CD14-positive monocyte (primary cell): ENCODE measurements at regions not wholly inside any gene's neighbourhood (a gene's known extent, or its start where the extent isn't known, plus 50 kb on each side); places are given as distances from the start of the nearest gene placed in this dataset. TPM values are rescaled to one million over a fixed set of nuclear protein-coding genes. Genes with fewer than 3 reads are reported as not detected.
"Not testable (repeated sequence)": the region's sequence is repeated elsewhere in the genome, so short reads cannot be mapped to it uniquely, and the experiment has no call there.

Experiments
- DNase-seq, 3 donors: peaks; one replicate each; pipeline ENCODE4 v3.0.0-alpha.2; 2011 to 2022
- H2AFZ ChIP-seq: 2 replicates; pipeline ENCODE4 v1.6.0; 2012; ENCODE audit warnings: mild to moderate bottlenecking, low read depth, low read length, inconsistent platforms; ENCODE audit not compliant: insufficient read depth, poor library complexity, severe bottlenecking
- H3K27ac ChIP-seq, 2 donors: 1 replicate in 1 of 2; 2 replicates in 1 of 2; pipeline ENCODE4 v1.5.1; 2012 to 2013; ENCODE audit warnings: low read length in 2 of 2, control low read depth in 1 of 2, inconsistent platforms in 1 of 2, low read depth in 1 of 2, mild to moderate bottlenecking in 1 of 2
- H3K27me3 ChIP-seq, 2 donors: one replicate each; pipeline versions ENCODE4 v1.6.0 to v1.6.1; 2011 to 2013; ENCODE audit warnings: low read length in 2 of 2; ENCODE audit not compliant: control insufficient read depth in 2 of 2, insufficient read depth in 2 of 2
- H3K36me3 ChIP-seq, 2 donors: replicated peaks in 1 of 2; 1 replicate in 1 of 2; 2 replicates in 1 of 2; pipeline versions ENCODE4 v1.5.1 to v1.6.1; 2012 to 2013; ENCODE audit warnings: low read length in 2 of 2, control low read depth in 1 of 2, inconsistent platforms in 1 of 2, mild to moderate bottlenecking in 1 of 2; ENCODE audit not compliant: insufficient read depth in 2 of 2, control insufficient read depth in 1 of 2
- H3K4me1 ChIP-seq, 2 donors: 1 replicate in 1 of 2; 2 replicates in 1 of 2; pipeline versions ENCODE4 v1.5.1 to v1.6.1; 2012 to 2013; ENCODE audit warnings: low read length in 2 of 2, control low read depth in 1 of 2, inconsistent platforms in 1 of 2, mild to moderate bottlenecking in 1 of 2, moderate library complexity in 1 of 2; ENCODE audit not compliant: insufficient read depth in 2 of 2, control insufficient read depth in 1 of 2
- H3K4me2 ChIP-seq: replicated peaks from 2 replicates; pipeline ENCODE3; 2012; ENCODE audit warnings: low read length, moderate library complexity, mild to moderate bottlenecking; ENCODE audit not compliant: poor library complexity, severe bottlenecking; ENCODE audit errors: extremely low read depth
- H3K4me3 ChIP-seq, 3 experiments: fragments of 200-600 bp in 1 of 3; sonication (generic) in 1 of 3; replicated peaks in 1 of 3; 1 replicate in 2 of 3; 2 replicates in 1 of 3; pipeline ENCODE4 v1.5.1; 2011 to 2013; ENCODE audit warnings: low read length in 3 of 3, mild to moderate bottlenecking in 3 of 3, control low read depth in 2 of 3, low read depth in 2 of 3, inconsistent platforms in 1 of 3, moderate library complexity in 1 of 3
- H3K79me2 ChIP-seq: 2 replicates; pipeline ENCODE4 v1.6.0; 2012; ENCODE audit warnings: mild to moderate bottlenecking, control low read depth, inconsistent platforms, low read length, moderate library complexity; ENCODE audit not compliant: insufficient read depth
- H3K9ac ChIP-seq: 2 replicates; pipeline ENCODE4 v1.6.0; 2017; ENCODE audit warnings: low read length, mild to moderate bottlenecking; ENCODE audit not compliant: insufficient read depth, poor library complexity, severe bottlenecking
- H3K9me3 ChIP-seq, 2 donors: replicated peaks in 1 of 2; 1 replicate in 1 of 2; 2 replicates in 1 of 2; pipeline versions ENCODE4 v1.5.1 to v1.6.1; 2012 to 2013; ENCODE audit warnings: low read length in 2 of 2, control low read depth in 1 of 2; ENCODE audit not compliant: control insufficient read depth in 1 of 2, insufficient read depth in 1 of 2
- H4K20me1 ChIP-seq: 2 replicates; pipeline ENCODE4 v1.6.0; 2012; ENCODE audit warnings: mild to moderate bottlenecking, low read length, control low read depth, moderate library complexity; ENCODE audit not compliant: insufficient read depth
- H3K27ac Mint-ChIP-seq, 7 donors: one replicate each; pipeline ENCODE4 v1.8.0; 2020; ENCODE audit warnings: mild to moderate bottlenecking in 7 of 7, mixed read lengths in 7 of 7, moderate library complexity in 6 of 7, inconsistent platforms in 2 of 7
- H3K27me3 Mint-ChIP-seq, 3 donors: one replicate each; pipeline ENCODE4 v1.8.0; 2021 to 2022; ENCODE audit warnings: low read depth in 3 of 3, mild to moderate bottlenecking in 3 of 3, mixed read lengths in 3 of 3, moderate library complexity in 3 of 3, inconsistent platforms in 1 of 3
- H3K36me3 Mint-ChIP-seq, 2 donors: one replicate each; pipeline ENCODE4 v1.8.0; 2020; ENCODE audit warnings: mixed read lengths in 2 of 2, inconsistent platforms in 1 of 2, mild to moderate bottlenecking in 1 of 2
- H3K4me1 Mint-ChIP-seq: one replicate; pipeline ENCODE4 v1.8.0; 2020; ENCODE audit warnings: mild to moderate bottlenecking, mixed read lengths
- H3K4me3 Mint-ChIP-seq, 2 donors: one replicate each; pipeline ENCODE4 v1.8.0; 2020; ENCODE audit warnings: mild to moderate bottlenecking in 2 of 2, mixed read lengths in 2 of 2, moderate library complexity in 1 of 2
- H3K9me3 Mint-ChIP-seq, 7 donors: one replicate each; pipeline ENCODE4 v1.8.0; 2020 to 2022; ENCODE audit warnings: mixed read lengths in 7 of 7, mild to moderate bottlenecking in 6 of 7, moderate library complexity in 6 of 7, inconsistent platforms in 2 of 7
- WGBS: methylation state at CpG from one replicate; pipeline ENCODE4 v1.1.5; 2013; ENCODE audit warnings: missing lambda C conversion rate; ENCODE audit not compliant: insufficient coverage; 5-methylcytosine and 5-hydroxymethylcytosine counted together
- intact Hi-C, 2 donors: fragments of 100-400 bp; cut with micrococcal nuclease; formaldehyde crosslinking; loops; one replicate each; pipeline versions ENCODE4 v1.15.0 to v1.15.1; 2023
- small RNA-seq: library from RNA; depleted of rRNA; stranded (forward); fragments of <200 nt; gene quantifications from one replicate; pipeline ENCODE3, GENCODE V24; 2012; ENCODE audit warnings: low read depth; ENCODE audit not compliant: insufficient read length

DNA sequence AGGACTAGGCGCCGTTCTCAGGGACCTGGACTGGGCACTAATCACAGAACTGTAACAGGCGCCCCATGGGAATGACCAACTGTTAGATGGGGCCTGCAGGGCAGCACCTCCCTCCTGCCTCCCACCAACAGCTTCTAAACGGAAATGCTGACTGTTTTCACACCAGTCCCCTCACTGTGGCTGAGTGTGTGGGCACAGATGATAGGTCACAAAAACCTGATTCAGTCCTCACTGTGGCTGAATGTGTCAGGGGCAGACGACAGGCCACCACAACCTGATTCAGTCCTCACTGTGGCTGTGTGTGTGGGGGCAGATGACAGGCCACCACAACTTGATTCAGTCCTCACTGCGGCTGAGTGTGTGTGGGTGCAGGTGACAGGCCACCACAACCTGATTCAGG is 1499.9 kb upstream of the USP9Y start:
- H3K4me1 Mint-ChIP-seq, DNase-seq, H3K4me2 ChIP-seq, H3K4me3 ChIP-seq, H4K20me1 ChIP-seq, H3K27ac Mint-ChIP-seq, H3K36me3 Mint-ChIP-seq, H3K27ac ChIP-seq, H3K4me1 ChIP-seq, H3K4me3 Mint-ChIP-seq, H3K79me2 ChIP-seq, H3K27me3 ChIP-seq, H2AFZ ChIP-seq, H3K27me3 Mint-ChIP-seq, H3K9ac ChIP-seq, intact Hi-C loops, H3K36me3 ChIP-seq, H3K9me3 Mint-ChIP-seq: not testable (repeated sequence)
- H3K9me3 ChIP-seq: peaks cover 0 to 15% of the 10 kb centered on the region in 2 donors
- WGBS: no CpG with 5 or more reads among the region's 6 CpGs

- H3K27me3 Mint-ChIP-seq, H3K36me3 Mint-ChIP-seq, intact Hi-C loops, H3K4me3 Mint-ChIP-seq, H3K9ac ChIP-seq, H3K27ac ChIP-seq, H3K27me3 ChIP-seq, H2AFZ ChIP-seq, H4K20me1 ChIP-seq, H3K27ac Mint-ChIP-seq, H3K4me1 Mint-ChIP-seq, H3K9me3 Mint-ChIP-seq, H3K36me3 ChIP-seq, H3K4me2 ChIP-seq, H3K4me3 ChIP-seq, H3K4me1 ChIP-seq, H3K9me3 ChIP-seq, H3K79me2 ChIP-seq, DNase-seq: not testable (repeated sequence)
- WGBS: 50% methylated on average over 2 of the region's 20 CpGs
Observed at GRCh38 chrY:11214851-11215250, 1486.2 kb upstream of the USP9Y start.

Small RNAs in the stretch of these regions (small RNA-seq; reads per million reads assigned to genes)
- not detected for gene AC134878.1
- gene AC140113.1: not detected
- gene AC140113.2: not detected
- not detected for gene AC140113.3
- not detected for gene AC140113.4
- not detected for gene ANKRD20A6P
